H1 (cell line): ENCODE measurements at regions not wholly inside any gene's neighbourhood (a gene's known extent, or its start where the extent isn't known, plus 50 kb on each side); places are given as distances from the start of the nearest gene placed in this dataset.

Experiments used
- CHD7 ChIP-seq: fragments of 300-600 bp; sonication (generic); IDR thresholded peaks from 2 replicates; pipeline ENCODE4 v1.7.1; 2012; ENCODE audit warnings: low read length, moderate library complexity, mild to moderate bottlenecking, inconsistent platforms; ENCODE audit not compliant: insufficient replicate concordance
- HDAC6 ChIP-seq: IDR thresholded peaks from one replicate; pipeline ENCODE4 v1.7.1; 2012; ENCODE audit warnings: low read depth, mild to moderate bottlenecking, inconsistent platforms, low read length, moderate library complexity
- KDM4A ChIP-seq: IDR thresholded peaks from one replicate; pipeline ENCODE4 v1.7.1; 2012; ENCODE audit warnings: low read depth, mild to moderate bottlenecking, moderate library complexity, low read length, inconsistent platforms; ENCODE audit not compliant: severe bottlenecking
- MAFK ChIP-seq: IDR thresholded peaks from 2 replicates; pipeline ENCODE4 v1.6.1; 2012; ENCODE audit warnings: low read depth, mild to moderate bottlenecking, improper control_type of control experiment, low read length

- TF ChIP-seq CHD7 (no peak), MAFK (no peak), HDAC6 (no peak), KDM4A (no peak)
Measured at GRCh38 chr14:104317975-104318557, 179.7 kb downstream of the KIF26A start (continued).
